HepG2 (cell line): ENCODE measurements at regions not wholly inside any gene's neighbourhood (a gene's known extent, or its start where the extent isn't known, plus 50 kb on each side); places are given as distances from the start of the nearest gene placed in this dataset.

Experiments used
- CTCF ChIP-seq: sonication (generic); formaldehyde crosslinking; IDR thresholded peaks from 2 replicates; pipeline ENCODE4 v1.5.0; 2020; ENCODE audit warnings: mild to moderate bottlenecking, missing genetic modification reagents, moderate library complexity
- HOXA3 ChIP-seq: sonication (generic); formaldehyde crosslinking; IDR thresholded peaks from 2 replicates; pipeline ENCODE4 v1.5.0; 2020; ENCODE audit warnings: missing genetic modification reagents
- KDM2A ChIP-seq: sonication (generic); formaldehyde crosslinking; IDR thresholded peaks from 2 replicates; pipeline ENCODE4 v1.4.0; 2020; ENCODE audit warnings: low read depth, missing genetic modification reagents, borderline replicate concordance
- NR3C1 ChIP-seq: sonication (generic); formaldehyde crosslinking; IDR thresholded peaks from 2 replicates; pipeline ENCODE4 v1.4.0; 2020; ENCODE audit warnings: missing genetic modification reagents
- RAD21 ChIP-seq: fragments of 450-650 bp; formaldehyde crosslinking; IDR thresholded peaks from 2 replicates; pipeline ENCODE4 v1.5.0; 2020; ENCODE audit warnings: mild to moderate bottlenecking
- REST ChIP-seq, 2 experiments: IDR thresholded peaks; 2 replicates each; pipeline ENCODE4 v1.6.1; 2011 to 2012; ENCODE audit warnings: low read length in 2 of 2, borderline replicate concordance in 1 of 2, low read depth in 1 of 2, mild to moderate bottlenecking in 1 of 2, moderate library complexity in 1 of 2
- RNF219 ChIP-seq: sonication (generic); formaldehyde crosslinking; IDR thresholded peaks from 2 replicates; pipeline ENCODE4 v1.5.0; 2020; ENCODE audit warnings: mild to moderate bottlenecking, missing genetic modification reagents
- STAT6 ChIP-seq: sonication (generic); formaldehyde crosslinking; IDR thresholded peaks from 2 replicates; pipeline ENCODE4 v1.4.0; 2020; ENCODE audit warnings: missing genetic modification reagents, mild to moderate bottlenecking, borderline replicate concordance
- ZBTB1 ChIP-seq: sonication (generic); formaldehyde crosslinking; IDR thresholded peaks from 2 replicates; pipeline ENCODE4 v1.4.0; 2020; ENCODE audit warnings: missing genetic modification reagents, borderline replicate concordance
- ZNF552 ChIP-seq: sonication (generic); formaldehyde crosslinking; IDR thresholded peaks from 2 replicates; pipeline ENCODE4 v1.9.0; 2022; ENCODE audit warnings: missing genetic modification reagents, mild to moderate bottlenecking, borderline replicate concordance

GRCh38 chr6:169843110-169843509 is 91.7 kb downstream of the ERMARD start:
- TF ChIP-seq ZNF552 (CRISPR knock-in tag), result no peak
- no peak for TF ChIP-seq RAD21 (CRISPR knock-in tag)
- no peak for TF ChIP-seq REST (IDR thresholded peaks at IDR 0.05; ENCODE audit: borderline replicate concordance in 1 of 2, low read depth in 1 of 2, low read length in 2 of 2)
- TF ChIP-seq STAT6, result no peak
- no peak for TF ChIP-seq NR3C1 (CRISPR knock-in tag)
- no peak for TF ChIP-seq HOXA3 (CRISPR knock-in tag)
- no peak for TF ChIP-seq RNF219 (CRISPR knock-in tag)
- TF ChIP-seq CTCF, result no peak
- no peak for TF ChIP-seq ZBTB1 (CRISPR knock-in tag)
- TF ChIP-seq KDM2A (CRISPR knock-in tag), result no peak
